ENCODE measurements at regions not wholly inside any gene's neighbourhood (a gene's known extent, or its start where the extent isn't known, plus 50 kb on each side); places are given as distances from the start of the nearest gene placed in this dataset.
"Not testable (repeated sequence)": the region's sequence is repeated elsewhere in the genome, so short reads cannot be mapped to it uniquely, and the experiment has no call there.

- no peak for DNase-seq
Observed at GRCh38 chr21:35382696-35383095, 333.6 kb upstream of the RUNX1 start.

- DNase-seq: no peak
Observed at GRCh38 chr21:35381743-35382310, 332.7 kb upstream of the RUNX1 start.

- not testable (repeated sequence) for DNase-seq
Observed at GRCh38 chr21:35380304-35380703, 331.2 kb upstream of the RUNX1 start.

- DNase-seq: no peak
Observed at GRCh38 chr21:35378881-35379280, 329.8 kb upstream of the RUNX1 start.

- DNase-seq: peak; percentile 22
Observed at GRCh38 chr21:35377505-35378090, 328.5 kb upstream of the RUNX1 start.

GRCh38 chr21:35376406-35377135 lies 327.5 kb upstream of the RUNX1 start:
- DNase-seq: no peak

GRCh38 chr21:35375115-35375514 lies 326.0 kb upstream of the RUNX1 start:
- peak; percentile 25 for DNase-seq

- no peak for DNase-seq
Observed at GRCh38 chr21:35373998-35374397, 324.9 kb upstream of the RUNX1 start.

GRCh38 chr21:35372201-35372600 lies 323.1 kb upstream of the RUNX1 start:
- DNase-seq: no peak

GRCh38 chr21:35370671-35371070 lies 321.6 kb upstream of the RUNX1 start:
- no peak for DNase-seq

GRCh38 chr21:35370071-35370470 lies 321.0 kb upstream of the RUNX1 start:
- no peak for DNase-seq

- DNase-seq: no peak
Observed at GRCh38 chr21:35368326-35368725, 319.2 kb upstream of the RUNX1 start.

- DNase-seq: no peak
Observed at GRCh38 chr21:35367553-35367952, 318.5 kb upstream of the RUNX1 start.

- DNase-seq: no peak
Observed at GRCh38 chr21:35366394-35367080, 317.4 kb upstream of the RUNX1 start.

- DNase-seq: no peak
Observed at GRCh38 chr21:35363458-35363857, 314.4 kb upstream of the RUNX1 start.

- DNase-seq: no peak
Observed at GRCh38 chr21:35361988-35362387, 312.9 kb upstream of the RUNX1 start.

GRCh38 chr21:35360870-35361570 lies 311.9 kb upstream of the RUNX1 start:
- DNase-seq: no peak

- no peak for DNase-seq
Observed at GRCh38 chr21:35359076-35359475, 310.0 kb upstream of the RUNX1 start.

GRCh38 chr21:35358008-35358407 lies 308.9 kb upstream of the RUNX1 start:
- no peak for DNase-seq

GRCh38 chr21:35357041-35357780 lies 308.1 kb upstream of the RUNX1 start:
- DNase-seq: no peak

GRCh38 chr21:35354078-35354477 lies 305.0 kb upstream of the RUNX1 start:
- DNase-seq: no peak

- DNase-seq: no peak
Observed at GRCh38 chr21:35352793-35353192, 303.7 kb upstream of the RUNX1 start.

All from kidney glomerular epithelial cell (primary cell).